Stimulated activated CD4-positive, alpha-beta T cell treated with anti-CD3 and anti-CD28 coated beads, TNF-alpha, amount 100 ng/mL, for 4 hours (primary cell): ENCODE measurements at regions not wholly inside any gene's neighbourhood (a gene's known extent, or its start where the extent isn't known, plus 50 kb on each side); places are given as distances from the start of the nearest gene placed in this dataset.

Experiments
- DNase-seq, 3 experiments: peaks; one replicate each; pipeline ENCODE4 v3.0.0-alpha.2; 2020; ENCODE audit warnings: low read depth in 3 of 3

DNA sequence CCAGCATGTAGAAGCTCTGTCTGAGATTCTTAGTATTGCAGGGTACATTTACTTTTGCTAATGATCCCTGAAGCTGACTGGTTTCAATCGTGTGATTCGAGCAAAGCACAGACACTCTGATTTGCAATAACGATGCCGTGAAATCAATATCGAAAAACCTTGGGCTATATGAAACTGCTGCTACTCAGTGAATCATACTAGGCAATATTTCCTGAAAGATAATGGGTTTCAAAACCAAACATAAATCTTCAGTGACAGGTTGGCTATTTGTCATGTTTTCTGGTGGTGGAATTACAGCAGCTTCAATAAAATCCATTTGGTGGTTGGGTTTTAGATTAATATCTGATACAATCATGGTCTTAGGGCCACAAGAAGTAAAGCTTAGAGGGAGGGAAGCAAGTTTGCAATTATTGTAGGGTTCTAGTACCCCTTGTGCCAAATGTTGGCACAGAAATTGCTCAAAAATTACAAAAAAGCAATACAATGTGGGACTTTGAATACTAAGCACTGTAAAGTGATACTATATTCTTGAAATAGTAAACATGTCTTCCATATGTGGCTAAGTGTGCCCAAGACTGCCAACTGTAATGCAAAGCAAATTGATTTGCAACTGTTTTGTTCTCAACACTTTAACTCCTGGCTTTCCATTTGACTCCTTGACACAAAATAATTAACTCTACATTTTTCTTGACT is 112.4 kb upstream of the JAZF1 start:
- no peak for DNase-seq

DNA sequence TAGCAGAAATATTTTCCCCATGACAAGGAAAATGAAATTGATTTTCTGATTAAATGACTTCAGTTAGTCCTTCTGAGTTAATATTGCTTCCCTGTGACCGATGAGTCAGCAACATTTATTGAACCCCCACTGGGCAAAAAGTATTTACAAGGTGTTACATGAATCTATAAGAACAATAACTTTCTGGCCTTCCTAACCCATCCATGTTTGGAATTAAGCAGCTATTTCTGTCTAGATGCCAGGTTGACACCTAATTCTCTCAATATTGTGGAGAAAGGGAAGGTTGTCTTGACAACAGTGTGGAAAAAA is 112.9 kb upstream of the JAZF1 start:
- DNase-seq = no peak

DNA sequence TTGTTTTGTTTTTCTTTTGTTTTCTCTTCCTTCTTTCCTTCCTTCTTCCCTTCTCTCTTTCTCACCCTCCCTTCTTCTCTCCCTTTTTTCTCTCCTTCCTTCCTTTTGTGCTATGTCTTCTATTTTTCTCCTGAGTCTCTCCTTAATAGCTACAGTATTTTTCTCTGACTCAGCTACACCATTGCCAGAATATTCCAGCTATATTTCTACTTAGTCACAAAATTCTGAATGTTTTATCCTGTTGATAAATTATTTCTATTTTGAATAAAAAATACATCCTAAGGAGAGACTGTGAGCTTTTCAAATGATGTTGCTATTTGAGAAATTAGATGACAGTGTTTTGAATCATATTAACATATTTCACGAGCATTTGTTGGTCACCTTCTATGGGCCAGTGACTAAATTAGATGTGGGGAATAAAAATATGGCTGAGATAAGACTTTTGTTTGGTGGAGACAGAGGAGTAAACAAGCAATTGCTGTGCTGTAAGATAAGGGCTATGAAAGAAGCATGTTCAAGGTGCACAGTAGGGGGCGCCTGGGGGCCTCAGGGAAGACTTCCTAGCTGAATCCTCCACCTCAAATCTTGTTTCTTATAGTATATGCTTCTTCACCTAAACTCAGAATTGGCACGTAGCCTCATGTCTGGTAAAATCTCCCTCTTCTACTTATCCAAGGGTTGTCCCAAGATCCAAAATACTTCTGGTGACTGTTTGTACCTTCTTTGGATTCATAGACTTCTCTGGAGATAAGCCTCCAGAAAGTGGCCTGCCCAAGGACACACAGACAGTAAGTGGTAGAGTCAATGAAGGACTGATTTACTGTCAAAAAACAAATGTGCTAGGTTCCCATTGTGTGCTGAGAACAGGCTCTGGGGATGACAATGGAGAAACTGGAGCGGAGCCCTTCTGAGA is 115.5 kb upstream of the CREB5 start:
- peak in 2 of 3 experiments; percentile 13 to 31 for DNase-seq

DNA sequence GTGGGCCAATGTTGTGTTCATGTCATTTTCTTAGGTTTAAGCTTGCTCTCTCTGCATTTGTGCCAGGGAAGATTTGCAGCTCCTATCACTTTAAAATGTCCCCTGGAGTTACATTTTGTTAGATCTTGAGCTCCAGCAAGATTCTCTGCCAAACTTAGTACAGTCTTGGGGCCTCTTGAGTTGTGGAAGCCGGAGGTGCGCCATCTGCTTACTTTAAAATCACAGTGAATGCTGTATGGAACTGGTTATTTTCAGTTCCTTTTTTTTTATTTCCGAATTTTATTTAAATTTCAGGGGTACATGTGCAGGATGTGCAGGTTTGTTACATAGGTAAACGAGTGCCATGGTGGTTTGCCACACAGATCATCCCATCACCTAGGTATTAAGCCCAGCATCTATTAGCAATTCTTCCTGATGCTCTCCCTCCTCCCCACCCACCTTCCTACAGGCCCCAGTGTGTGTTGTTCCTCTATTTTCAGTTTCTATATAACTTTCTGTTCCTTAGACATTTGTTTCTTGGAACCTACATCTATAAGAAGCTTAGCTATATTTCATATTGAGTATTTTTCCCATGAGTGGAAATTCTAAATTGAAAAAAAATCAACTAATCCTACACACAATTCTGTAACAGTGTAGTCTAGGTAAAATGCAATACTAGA is 114.4 kb upstream of the CREB5 start:
- no peak for DNase-seq

DNA sequence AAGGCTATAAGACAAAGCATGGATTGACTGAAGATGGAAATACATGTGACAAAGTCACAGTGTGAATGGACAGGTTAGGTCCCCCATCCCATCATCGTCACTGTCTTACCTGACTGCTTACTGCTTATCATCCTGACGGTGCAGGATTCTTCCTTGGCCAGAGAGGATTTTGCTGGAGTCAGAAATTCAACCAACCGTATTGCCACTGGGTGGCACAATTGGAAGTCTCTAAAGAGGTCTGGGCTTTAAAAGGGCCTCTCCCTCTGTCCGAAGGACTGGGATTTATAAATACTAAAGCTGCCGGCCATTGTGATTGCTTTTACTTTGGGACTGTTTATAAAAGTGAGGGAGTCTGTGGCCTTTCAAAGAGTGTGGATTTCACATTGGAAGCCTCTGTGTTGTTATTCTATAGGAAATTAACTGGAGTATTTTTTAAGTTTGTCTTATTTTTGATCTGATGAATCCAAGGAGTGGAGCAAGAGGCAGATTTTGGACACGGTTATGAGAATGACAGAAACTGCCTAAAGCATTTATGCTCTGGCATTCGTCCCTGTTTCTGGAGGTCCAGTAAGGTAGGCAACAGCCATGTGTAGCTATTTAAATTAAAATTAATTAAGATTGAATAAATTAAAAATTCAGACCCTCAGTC is 113.3 kb upstream of the CREB5 start:
- DNase-seq = no peak

DNA sequence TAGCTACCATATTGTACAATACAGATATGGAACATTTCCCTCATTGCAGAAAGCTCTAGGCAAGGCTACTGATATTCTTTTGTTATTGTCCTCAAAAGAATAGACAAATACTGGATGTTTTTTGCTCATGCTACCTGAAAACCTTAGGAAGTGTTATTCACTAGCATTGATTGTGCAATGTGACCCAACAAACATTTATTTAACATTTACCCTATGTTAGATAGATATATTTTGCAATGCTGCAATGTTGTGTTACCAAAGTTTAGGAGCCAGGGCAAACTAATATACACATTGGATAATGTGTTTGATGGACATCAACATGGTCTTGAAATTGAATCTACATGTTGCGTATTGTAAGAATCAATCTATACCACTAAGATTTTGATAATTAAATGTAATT is 112.8 kb upstream of the CREB5 start:
- DNase-seq = no peak

DNA sequence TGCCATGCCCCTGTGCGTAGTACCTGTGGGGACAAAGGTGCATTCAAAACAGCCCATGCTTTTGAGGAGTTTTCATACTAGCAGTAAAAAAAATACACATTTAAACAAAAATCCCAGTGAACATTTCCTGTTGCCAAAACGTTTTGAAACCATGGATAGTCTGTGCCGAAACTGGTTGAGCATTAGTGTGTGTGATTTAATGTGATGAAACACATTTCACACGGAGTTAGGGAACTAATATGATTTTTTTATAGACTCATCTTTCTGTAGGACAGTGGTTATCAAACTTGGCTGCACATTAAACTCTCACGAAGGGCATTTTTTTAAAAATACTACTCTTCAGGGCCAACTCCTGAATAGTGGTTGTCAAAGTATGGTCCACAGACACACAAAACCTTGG is 111.8 kb upstream of the CREB5 start:
- DNase-seq = no peak

DNA sequence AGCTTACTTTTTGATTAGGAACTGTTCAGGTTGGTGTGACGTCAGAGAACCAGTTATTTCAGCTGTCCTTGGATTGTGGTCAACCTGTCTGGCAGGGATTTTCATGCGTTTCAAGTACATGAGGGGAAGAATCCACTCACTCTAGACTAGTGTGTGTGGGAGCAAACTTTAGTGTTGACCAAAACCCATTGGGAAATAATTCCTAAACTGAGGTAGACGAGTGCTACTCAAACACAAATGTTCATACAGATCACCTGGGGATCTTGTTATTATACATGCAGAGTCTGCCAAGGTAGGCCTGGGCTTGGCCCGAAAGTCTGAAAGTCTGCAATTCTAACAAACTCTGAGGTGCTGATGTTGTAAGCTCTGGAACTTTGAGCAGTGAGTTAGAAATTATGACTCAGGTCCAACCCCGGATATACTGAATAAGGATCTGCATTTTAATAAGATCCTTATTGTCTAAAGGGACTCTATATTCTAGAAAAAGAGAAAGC is 111.1 kb upstream of the CREB5 start:
- DNase-seq = no peak

DNA sequence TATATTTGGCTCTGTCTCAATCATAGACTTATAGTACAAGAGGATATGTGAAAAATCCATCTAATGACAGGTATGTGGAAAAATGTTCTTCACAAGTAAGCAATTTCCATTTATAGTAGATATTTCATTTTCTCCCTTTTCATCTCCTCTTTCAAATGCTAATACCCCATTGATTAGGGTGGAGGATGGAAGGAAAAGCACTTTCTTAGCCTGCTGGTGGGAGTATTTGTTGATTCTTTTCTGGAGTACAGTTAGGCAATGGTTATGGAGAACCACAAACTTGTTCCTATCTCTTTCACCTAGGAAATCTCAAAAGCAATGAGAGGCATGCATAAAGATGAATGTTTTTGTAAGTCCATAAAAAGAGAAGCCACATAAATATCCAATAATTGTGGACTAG is 108.0 kb upstream of the CREB5 start:
- no peak for DNase-seq

DNA sequence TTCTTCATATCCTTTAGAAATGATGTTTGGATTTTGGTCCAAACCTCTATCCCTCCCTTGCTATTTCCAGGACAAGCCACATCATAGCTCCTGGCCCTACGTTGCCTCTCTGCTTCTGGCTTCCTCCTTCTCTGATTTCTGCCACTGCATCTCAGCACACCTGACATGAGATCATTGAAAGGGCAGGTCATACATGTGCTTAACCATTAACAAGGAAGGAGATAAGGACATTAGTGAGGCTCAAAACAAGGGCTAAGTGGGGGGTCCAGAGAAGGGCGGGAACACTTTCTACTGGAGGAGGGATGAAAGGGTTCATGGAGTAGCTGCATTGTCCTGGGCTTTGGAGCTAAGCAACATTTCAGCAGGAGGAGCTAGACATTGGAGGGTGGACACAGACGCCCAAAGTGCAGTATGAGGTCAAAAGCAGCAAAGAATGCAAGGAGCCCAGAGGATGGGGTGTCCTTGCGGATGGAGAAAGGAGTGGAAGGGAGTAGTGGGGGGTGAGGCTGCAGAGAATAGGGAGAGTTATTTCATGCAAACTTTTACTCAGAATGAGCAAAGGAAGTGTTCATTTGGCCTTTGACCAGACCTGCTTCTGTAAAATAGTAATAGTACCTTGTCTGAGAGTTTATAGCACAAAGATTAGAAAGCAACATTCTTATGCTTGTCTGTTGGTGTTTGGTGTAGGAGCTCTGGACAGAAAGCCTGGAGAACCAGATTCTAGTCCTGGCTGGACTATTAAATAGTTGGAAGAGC is 102.4 kb upstream of the CREB5 start:
- DNase-seq = no peak

DNA sequence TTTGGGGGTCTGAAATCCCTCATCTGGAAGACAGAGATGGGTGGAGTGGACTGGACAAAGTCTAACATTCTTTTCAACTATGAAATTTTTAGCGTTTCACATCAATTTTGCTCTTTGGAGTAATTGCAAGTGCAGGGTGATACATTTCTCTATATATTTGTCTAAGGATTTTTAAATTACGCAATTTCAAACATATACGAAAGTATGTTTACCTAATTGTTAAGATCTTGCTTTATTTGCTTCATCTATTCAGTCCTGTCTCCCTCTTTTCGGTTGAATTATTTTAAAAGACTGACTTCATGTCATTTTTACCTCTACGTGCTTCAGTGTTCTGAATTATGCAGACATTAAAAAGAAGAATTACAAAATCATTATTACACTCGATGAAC is 101.9 kb upstream of the CREB5 start:
- DNase-seq = no peak

DNA sequence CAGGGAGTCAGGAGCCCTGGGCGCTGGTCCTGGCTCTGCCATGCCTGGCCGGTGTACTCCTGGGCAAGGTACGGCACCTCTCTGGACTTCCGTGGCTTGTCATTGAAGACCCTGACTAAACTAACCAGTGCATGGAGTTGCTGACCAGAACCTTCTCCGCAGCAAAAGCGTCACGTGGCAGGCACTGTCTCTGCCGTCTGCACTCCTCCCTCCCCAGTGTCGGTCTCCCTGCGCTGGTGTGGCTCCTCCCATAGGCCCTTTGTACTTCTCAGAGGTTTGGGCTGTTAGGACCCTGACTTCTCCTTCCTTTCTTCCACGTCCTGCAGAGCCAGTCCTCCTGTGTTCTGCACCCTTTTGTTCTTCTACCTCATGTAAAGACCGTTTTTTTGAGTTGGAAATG is 100.6 kb upstream of the CREB5 start:
- no peak for DNase-seq

DNA sequence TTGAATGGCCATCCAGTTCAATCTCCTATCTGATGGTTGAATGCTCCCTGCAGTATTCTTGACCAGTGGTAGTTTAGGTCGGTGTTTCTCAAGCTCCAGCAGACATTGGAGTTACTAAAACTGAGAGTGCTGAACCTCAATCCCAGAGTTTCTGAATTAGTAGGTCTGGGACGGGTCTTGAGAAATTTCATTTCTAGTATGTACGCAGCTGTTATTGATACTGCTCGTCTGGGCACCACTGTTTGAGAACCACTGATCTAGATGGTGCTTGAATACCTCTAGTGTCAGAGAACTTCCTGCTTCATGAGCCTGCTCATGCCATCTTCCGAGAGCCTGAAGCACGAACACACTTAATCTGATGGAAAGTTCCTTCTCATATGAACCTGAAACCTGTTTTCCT is 99.4 kb upstream of the CREB5 start:
- DNase-seq = no peak

DNA sequence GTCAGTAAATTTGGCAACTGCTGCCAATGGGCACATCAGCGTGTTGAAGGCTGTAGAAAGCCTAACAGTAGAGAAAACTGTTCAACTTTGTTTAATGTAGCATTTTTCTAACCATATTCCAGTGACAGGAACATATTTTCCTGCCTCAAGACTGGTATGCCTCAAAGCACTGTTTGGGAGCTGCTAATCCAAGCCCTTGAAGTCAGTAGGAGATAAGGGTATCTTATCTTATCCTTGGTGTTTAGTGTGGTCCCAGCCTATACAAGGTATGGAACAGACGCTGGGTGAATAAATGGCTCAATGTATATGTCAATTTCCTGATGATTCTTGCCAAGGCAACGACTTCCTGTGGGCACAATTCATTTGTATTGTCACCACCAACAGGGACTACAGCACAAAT is 97.5 kb upstream of the CREB5 start:
- DNase-seq = no peak

DNA sequence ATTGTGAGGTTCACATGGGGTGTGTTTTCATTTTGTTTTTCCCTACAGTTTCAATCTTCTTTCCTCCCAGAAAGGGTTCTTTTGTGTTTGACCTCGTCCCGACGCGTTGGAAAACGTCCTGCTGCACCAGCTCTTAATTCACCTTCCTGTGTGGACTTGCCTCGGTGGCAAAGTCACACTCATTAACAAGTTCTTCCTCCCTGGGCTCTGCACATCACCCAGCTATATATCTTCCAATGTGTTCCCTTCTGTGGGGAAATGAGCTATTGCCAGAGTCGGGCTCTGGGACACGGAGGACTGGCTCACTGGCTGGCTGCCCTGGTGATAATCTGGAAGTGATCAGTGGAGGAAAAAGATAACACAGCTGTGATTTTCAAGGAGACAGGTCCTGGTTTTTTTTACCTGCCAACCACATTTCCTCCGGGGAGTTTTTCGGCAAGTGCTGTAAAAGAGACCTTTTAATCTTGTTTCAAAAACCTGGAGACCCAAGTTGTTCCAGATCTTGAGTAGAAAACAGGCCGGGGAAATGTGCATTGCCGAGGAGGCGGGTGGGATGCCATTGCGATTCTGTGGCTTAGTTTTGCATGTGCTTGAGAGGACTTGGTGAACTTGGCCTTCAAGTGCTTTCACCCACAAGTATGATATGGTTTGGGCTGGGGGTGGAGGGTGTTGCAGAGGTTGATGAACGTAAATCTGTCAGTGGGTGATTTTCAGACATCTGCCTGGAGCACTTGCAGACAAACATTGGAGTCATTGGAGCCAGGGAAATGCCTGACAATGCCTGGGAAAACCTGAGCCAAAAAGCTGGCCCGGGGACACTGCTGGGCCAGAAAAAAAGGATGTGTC is 96.5 kb upstream of the CREB5 start:
- no peak for DNase-seq

DNA sequence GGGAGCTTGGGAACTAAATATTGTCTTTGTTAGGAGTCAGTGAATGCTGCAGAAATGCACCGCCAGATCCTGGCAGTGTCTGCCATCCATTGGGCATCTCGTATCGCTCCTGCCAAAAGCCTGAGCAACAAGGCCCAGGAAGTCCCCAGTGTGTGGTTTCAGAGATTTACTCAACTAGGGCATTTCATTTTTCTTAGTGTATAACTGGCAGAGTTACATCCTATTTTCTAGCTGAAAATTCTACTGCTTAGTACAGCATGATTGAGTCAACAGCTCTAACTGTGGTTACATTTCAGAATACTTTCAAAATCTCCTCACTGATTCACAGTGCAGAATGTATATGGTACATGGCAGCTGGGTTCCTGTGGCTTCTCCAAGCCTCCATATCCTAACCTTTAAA is 95.8 kb upstream of the CREB5 start:
- no peak for DNase-seq

DNA sequence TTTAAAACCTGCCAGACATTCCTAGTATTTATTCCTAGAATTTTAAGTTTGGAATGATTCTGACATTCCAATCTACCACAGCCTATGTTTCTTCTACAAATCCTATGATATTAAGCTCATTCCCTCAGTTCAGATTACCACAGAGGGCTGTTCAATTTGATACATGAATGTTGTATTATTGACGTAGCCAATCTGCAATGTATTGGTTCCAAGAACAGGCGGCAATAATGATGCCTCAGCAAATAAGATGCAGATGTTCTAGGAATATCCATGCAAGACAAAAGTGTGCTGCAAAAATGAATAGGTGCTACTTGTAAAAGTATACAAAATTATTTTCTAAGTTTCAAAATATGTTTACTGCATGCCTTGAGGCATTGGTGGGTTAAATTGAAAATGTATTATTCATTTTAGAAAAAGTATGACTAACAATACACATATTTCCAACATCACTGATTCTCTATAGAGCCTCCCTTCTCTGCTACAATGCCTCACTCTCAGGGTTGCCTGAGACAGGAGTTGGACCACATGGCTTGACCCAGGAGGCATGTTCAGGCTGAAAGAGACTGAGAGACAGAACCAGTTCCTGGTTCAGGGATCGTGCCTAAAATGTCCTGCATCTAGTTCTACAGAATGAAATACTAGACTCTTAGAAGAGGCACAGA is 94.1 kb upstream of the CREB5 start:
- DNase-seq = no peak

DNA sequence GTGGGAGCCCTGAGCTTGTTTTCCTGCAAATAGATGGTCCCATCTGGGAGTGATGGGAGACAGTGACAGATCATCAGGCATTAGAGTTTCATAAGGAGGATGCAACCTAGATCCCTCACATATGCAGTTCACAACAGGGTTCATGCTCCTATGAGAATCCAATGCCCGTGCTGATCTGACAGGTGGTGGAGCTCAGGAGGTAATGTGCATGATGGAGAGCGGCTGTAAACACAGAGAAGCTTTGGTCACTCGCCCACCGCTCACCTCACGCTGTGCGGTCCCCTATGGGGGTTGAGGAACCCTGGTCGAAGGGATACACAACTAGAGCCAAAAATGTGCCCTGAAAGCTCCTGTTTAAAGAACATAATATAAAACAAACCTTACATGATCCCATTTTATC is 88.5 kb upstream of the CREB5 start:
- no peak for DNase-seq

DNA sequence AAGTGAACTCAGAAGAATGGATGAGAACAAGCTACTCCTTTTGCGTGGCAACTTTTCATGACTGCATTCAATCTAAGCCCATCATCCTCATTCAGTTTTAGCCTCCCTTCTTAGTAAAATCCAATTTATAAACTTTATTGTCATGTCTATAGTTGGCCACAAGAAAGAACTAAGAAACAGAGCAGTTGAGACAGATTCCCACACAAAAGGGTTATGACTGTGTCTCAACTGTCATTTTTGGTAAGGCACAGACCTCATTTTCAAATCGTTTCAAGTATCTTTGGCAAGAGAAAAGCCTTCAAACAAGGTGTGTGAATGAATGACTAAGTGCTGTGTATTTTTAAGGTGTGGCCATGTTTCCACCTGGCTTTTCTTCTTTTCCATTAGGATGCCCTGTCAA is 84.2 kb upstream of the CREB5 start:
- no peak for DNase-seq
